ENCODE measurements at regions not wholly inside any gene's neighbourhood (a gene's known extent, or its start where the extent isn't known, plus 50 kb on each side); places are given as distances from the start of the nearest gene placed in this dataset.

DNA sequence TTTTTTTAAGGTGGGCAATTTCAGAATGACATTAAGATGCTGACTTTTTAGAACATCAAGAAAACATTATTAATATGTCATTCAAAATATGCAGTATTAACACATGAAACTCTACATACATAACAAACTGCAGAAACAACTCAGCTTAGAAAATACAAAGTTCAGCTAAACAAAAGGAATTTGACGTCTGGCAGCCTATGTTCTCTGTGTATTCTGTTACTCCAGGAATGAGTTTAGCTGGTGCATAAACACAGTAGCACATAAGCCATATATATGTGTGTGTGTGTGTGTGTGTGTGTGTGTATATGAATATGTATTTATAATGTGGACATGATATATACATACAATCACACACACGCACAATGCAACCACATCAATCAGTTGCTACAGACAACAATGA is 413.5 kb upstream of the PSMD7 start:
- ChIA-PET CTCF (interaction anchor here (2.0 kb wide), 1 partner anchor 152 kb away, joined by 7 read pairs; no protein-coding TSS in a partner anchor), POLR2A (no interaction called here)
- TF ChIP-seq ARNT (IDR thresholded peaks at IDR 0.05) (no peak), BHLHE40 (IDR thresholded peaks at IDR 0.05; ENCODE audit: borderline replicate concordance) (no peak), LEF1 (IDR thresholded peaks at IDR 0.05; ENCODE audit: borderline replicate concordance) (no peak), L3MBTL2 (conservative IDR thresholded peaks at IDR 0.05) (no peak), TARDBP (IDR thresholded peaks at IDR 0.05) (no peak), HDGF (IDR thresholded peaks at IDR 0.05; ENCODE audit: borderline replicate concordance) (no peak), SP1 (IDR thresholded peaks at IDR 0.05) (no peak), ZNF384 (IDR thresholded peaks at IDR 0.05) (no peak)
- TF ChIP-seq, protein P1, sequence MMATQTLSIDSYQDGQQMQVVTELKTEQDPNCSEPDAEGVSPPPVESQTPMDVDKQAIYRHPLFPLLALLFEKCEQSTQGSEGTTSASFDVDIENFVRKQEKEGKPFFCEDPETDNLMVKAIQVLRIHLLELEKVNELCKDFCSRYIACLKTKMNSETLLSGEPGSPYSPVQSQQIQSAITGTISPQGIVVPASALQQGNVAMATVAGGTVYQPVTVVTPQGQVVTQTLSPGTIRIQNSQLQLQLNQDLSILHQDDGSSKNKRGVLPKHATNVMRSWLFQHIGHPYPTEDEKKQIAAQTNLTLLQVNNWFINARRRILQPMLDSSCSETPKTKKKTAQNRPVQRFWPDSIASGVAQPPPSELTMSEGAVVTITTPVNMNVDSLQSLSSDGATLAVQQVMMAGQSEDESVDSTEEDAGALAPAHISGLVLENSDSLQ (IDR thresholded peaks at IDR 0.05), result no peak
- no peak for DNase-seq (ENCODE audit: extremely low spot score)

DNA sequence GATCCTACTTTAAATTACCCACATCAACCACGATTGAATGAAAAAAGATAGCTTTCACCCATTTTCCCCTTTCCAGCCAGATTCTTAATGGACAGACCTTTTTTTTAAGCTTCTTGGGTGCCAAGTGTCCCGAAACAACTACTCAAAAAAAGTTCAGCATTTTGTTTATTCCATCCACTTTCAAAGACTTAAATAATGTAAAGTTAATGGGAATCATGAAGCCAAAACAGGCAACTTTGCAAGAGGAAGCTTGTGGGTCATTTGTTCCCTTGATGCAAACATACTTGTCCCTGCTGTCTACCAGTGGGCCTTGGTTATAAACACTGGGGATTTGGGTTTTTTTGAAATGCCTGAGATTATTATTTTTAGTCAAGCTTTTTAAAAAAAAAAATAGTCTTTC is 414.0 kb upstream of the PSMD7 start:
- CTCF ChIA-PET, result interaction anchor here (0.7 to 2.0 kb wide), 2 partner anchors 152 to 591 kb away, joined by 3 to 7 read pairs; no protein-coding TSS in a partner anchor
- no peak for TF ChIP-seq HDGF (IDR thresholded peaks at IDR 0.05; ENCODE audit: borderline replicate concordance)
- TF ChIP-seq FOXM1 (IDR thresholded peaks at IDR 0.05; ENCODE audit: borderline replicate concordance), result no peak
- no peak for TF ChIP-seq FOXA1 (IDR thresholded peaks at IDR 0.05)
- TF ChIP-seq BHLHE40 (IDR thresholded peaks at IDR 0.05; ENCODE audit: borderline replicate concordance), result no peak
- no peak for TF ChIP-seq LEF1 (IDR thresholded peaks at IDR 0.05; ENCODE audit: borderline replicate concordance)
- TF ChIP-seq FOXK2 (IDR thresholded peaks at IDR 0.05), result no peak
- no peak for TF ChIP-seq SP1 (IDR thresholded peaks at IDR 0.05)
- no peak for TF ChIP-seq NFRKB (IDR thresholded peaks at IDR 0.05)
- no peak for TF ChIP-seq L3MBTL2 (conservative IDR thresholded peaks at IDR 0.05)
- TF ChIP-seq CTBP1 (IDR thresholded peaks at IDR 0.05; ENCODE audit: borderline replicate concordance), result no peak
- no peak for TF ChIP-seq SUZ12 (IDR thresholded peaks at IDR 0.05)
- no peak for TF ChIP-seq ARNT (IDR thresholded peaks at IDR 0.05)
- TF ChIP-seq TARDBP (IDR thresholded peaks at IDR 0.05), result no peak
- no peak for DNase-seq (ENCODE audit: extremely low spot score)
- POLR2A ChIA-PET, result no interaction called here

DNA sequence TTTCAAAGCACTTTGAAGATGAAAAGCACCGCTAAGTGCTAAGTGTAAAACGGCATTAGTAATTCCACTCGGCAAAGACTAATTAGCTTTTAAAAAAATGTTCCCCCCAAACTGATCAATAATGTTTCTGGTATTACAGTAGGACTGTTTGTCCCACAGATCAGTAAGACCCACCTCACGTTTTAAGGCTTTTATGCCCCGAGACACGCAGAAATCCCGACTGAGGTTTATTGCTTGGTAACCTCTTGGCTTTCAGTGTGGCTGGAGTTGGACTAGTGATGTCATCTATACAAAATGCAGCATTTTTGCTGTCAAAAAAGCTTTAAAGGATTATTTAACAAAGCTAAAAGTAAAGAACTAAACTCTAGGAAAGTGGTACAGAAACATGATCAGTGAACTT is 414.6 kb upstream of the PSMD7 start:
- POLR2A ChIA-PET, result interaction anchor here (1.2 kb wide), 1 partner anchor 9 kb away, joined by 4 read pairs; no protein-coding TSS in a partner anchor
- DNase-seq (ENCODE audit: extremely low spot score), result no peak
- CTCF ChIA-PET, result interaction anchor here (0.7 to 2.0 kb wide), 2 partner anchors 153 to 591 kb away, joined by 3 to 7 read pairs; no protein-coding TSS in a partner anchor
- no peak for TF ChIP-seq ELF4 (IDR thresholded peaks at IDR 0.05)
- no peak for TF ChIP-seq FOXA1 (IDR thresholded peaks at IDR 0.05)
- no peak for TF ChIP-seq ARNT (IDR thresholded peaks at IDR 0.05)
- no peak for TF ChIP-seq LEF1 (IDR thresholded peaks at IDR 0.05; ENCODE audit: borderline replicate concordance)

DNA sequence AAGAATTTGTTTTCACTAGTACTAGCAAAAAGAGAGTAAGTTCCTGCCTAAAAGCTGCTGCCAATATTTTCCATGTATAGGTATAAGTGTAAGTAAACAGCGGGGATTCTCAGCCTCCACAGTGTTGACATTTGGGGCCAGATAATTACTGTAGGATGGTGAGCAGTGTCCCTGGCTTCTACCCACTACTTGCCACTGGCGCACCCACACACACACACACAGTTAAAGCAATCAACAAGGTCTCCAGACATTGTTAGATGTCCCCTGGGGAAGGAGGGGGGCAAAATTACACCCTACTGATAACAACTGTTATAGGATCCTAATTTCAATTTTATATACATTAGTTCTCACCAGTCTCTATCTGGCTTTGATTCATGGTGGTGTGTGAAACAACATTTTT is 417.0 kb upstream of the PSMD7 start:
- TF ChIP-seq HDGF (IDR thresholded peaks at IDR 0.05; ENCODE audit: borderline replicate concordance) (no peak), ELF4 (IDR thresholded peaks at IDR 0.05) (no peak), FOXM1 (IDR thresholded peaks at IDR 0.05; ENCODE audit: borderline replicate concordance) (no peak), BHLHE40 (IDR thresholded peaks at IDR 0.05; ENCODE audit: borderline replicate concordance) (no peak), SP1 (IDR thresholded peaks at IDR 0.05) (no peak), SUZ12 (IDR thresholded peaks at IDR 0.05) (no peak), NFRKB (IDR thresholded peaks at IDR 0.05) (no peak), ARNT (IDR thresholded peaks at IDR 0.05) (no peak), LEF1 (IDR thresholded peaks at IDR 0.05; ENCODE audit: borderline replicate concordance) (no peak), FOXK2 (IDR thresholded peaks at IDR 0.05) (no peak), TARDBP (IDR thresholded peaks at IDR 0.05) (no peak), ZNF384 (IDR thresholded peaks at IDR 0.05) (no peak), L3MBTL2 (conservative IDR thresholded peaks at IDR 0.05) (no peak), FOXA1 (IDR thresholded peaks at IDR 0.05) (no peak)
- TF ChIP-seq, protein P1 (IDR thresholded peaks at IDR 0.05), result no peak
- no peak for DNase-seq (ENCODE audit: extremely low spot score)
- ChIA-PET POLR2A (no interaction called here), CTCF (interaction anchor here (0.9 kb wide), 1 partner anchor 11 kb away, joined by 3 read pairs; no protein-coding TSS in a partner anchor)

DNA sequence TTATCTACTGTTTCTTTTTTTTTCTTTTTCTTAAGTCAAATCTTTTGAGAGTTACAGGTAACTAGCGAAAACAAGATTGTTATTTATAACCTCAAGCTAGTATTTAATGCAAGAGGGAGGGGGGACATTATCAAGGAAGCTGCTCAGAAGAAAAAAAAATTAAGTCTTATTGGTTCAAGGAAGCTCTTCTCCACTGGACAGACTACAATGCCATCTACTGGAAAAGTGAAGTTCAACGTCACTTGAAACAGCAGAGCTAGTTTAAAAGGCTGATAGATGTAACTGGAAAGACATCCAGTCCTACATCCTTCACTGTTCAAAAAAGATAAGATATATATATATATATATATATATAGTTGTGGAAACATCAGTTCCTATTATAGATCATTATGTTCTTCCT is 418.0 kb upstream of the PSMD7 start:
- POLR2A ChIA-PET, result no interaction called here
- peak; percentile 49 for DNase-seq (ENCODE audit: extremely low spot score)
- TF ChIP-seq SUZ12 (IDR thresholded peaks at IDR 0.05) (no peak), NFRKB (IDR thresholded peaks at IDR 0.05) (no peak), ZNF384 (IDR thresholded peaks at IDR 0.05) (peak; percentile 44; the same call in 1 of the 2 replicates)
- CTCF ChIA-PET, result interaction anchor here (0.6 to 1.3 kb wide), 12 partner anchors 10 to 514 kb away, joined by 3 to 6 read pairs (median 4); no protein-coding TSS in a partner anchor

DNA sequence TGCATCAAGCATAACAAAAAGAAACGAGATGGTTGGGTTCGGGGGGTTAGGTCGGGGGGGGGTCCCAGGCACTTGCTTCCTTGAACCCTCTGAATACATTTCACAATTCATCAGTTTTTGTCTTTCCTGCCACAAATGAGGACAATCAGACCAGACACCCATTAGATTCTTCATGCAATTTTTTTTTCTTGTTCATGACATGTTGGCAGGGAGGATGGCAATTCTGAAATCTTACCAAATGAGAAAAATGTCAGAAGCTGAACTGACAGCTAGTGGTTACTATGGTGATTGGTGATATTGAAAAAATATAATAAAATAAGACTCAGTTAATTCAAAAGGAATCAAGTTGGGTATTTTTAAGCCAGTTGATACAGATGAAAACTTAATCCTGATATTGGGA is 419.5 kb upstream of the PSMD7 start:
- DNase-seq (ENCODE audit: extremely low spot score), result no peak
- POLR2A ChIA-PET, result no interaction called here
- TF ChIP-seq, protein P1 (IDR thresholded peaks at IDR 0.05), result no peak
- TF ChIP-seq CTBP1 (IDR thresholded peaks at IDR 0.05; ENCODE audit: borderline replicate concordance) (no peak), SUZ12 (IDR thresholded peaks at IDR 0.05) (no peak), TARDBP (IDR thresholded peaks at IDR 0.05) (no peak), ARNT (IDR thresholded peaks at IDR 0.05) (no peak), BHLHE40 (IDR thresholded peaks at IDR 0.05; ENCODE audit: borderline replicate concordance) (no peak), FOXA1 (IDR thresholded peaks at IDR 0.05) (no peak), FOXM1 (IDR thresholded peaks at IDR 0.05; ENCODE audit: borderline replicate concordance) (no peak), NFRKB (IDR thresholded peaks at IDR 0.05) (no peak)
- CTCF ChIA-PET, result interaction anchor here (0.6 kb wide), 1 partner anchor 12 kb away, joined by 3 read pairs; no protein-coding TSS in a partner anchor

Data from HEK293T (cell line).